GM06990 (cell line): ENCODE measurements at regions not wholly inside any gene's neighbourhood (a gene's known extent, or its start where the extent isn't known, plus 50 kb on each side); places are given as distances from the start of the nearest gene placed in this dataset.

ENCODE experiments used
- DNase-seq: peaks from one replicate; pipeline ENCODE4 v3.0.0-alpha.2; 2011; ENCODE audit not compliant: insufficient read length; ENCODE audit errors: extremely low read depth
- H3K27me3 ChIP-seq: replicated peaks from 2 replicates; pipeline ENCODE4 v1.6.0; 2011; ENCODE audit warnings: low read length; ENCODE audit not compliant: control insufficient read depth, insufficient read depth
- H3K36me3 ChIP-seq: 2 replicates; pipeline ENCODE4 v1.5.1; 2011; ENCODE audit warnings: low read length; ENCODE audit not compliant: control insufficient read depth, insufficient read depth
- H3K4me3 ChIP-seq: replicated peaks from 2 replicates; pipeline ENCODE4 v1.5.1; 2011; ENCODE audit warnings: low read depth, mild to moderate bottlenecking, control low read depth, low read length
- CTCF ChIP-seq: IDR thresholded peaks from 2 replicates; pipeline ENCODE4 v1.5.1; 2011; ENCODE audit warnings: low read length, control low read depth, mild to moderate bottlenecking, inconsistent platforms; ENCODE audit not compliant: insufficient read depth, poor library complexity, severe bottlenecking

DNA sequence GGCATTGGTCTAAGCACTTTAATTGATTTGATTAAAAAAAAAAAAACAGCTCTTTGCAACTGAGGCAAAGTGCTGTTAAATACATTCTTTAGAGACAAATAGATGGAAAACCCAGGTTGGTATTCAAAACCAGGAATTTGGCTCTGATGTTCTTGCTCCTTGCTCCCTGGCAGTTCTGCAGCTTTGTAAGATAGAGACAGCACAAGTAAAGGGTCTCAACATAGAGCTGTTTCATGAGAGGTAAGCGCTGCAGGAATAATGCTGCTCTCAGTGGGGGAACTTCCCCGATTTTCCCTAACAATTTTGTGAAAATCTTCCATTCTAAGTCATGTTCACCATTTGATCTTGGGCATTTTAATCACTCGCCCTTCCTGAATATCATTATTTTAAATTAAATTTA lies 479.5 kb upstream of the HS3ST1 start:
- Histone ChIP-seq H3K36me3 (no peaks in the 10 kb centered on the region), H3K4me3 (no peak overlapping the region), H3K27me3 (no peaks in the 10 kb centered on the region)
- no peak for DNase-seq
- no peak for TF ChIP-seq CTCF

DNA sequence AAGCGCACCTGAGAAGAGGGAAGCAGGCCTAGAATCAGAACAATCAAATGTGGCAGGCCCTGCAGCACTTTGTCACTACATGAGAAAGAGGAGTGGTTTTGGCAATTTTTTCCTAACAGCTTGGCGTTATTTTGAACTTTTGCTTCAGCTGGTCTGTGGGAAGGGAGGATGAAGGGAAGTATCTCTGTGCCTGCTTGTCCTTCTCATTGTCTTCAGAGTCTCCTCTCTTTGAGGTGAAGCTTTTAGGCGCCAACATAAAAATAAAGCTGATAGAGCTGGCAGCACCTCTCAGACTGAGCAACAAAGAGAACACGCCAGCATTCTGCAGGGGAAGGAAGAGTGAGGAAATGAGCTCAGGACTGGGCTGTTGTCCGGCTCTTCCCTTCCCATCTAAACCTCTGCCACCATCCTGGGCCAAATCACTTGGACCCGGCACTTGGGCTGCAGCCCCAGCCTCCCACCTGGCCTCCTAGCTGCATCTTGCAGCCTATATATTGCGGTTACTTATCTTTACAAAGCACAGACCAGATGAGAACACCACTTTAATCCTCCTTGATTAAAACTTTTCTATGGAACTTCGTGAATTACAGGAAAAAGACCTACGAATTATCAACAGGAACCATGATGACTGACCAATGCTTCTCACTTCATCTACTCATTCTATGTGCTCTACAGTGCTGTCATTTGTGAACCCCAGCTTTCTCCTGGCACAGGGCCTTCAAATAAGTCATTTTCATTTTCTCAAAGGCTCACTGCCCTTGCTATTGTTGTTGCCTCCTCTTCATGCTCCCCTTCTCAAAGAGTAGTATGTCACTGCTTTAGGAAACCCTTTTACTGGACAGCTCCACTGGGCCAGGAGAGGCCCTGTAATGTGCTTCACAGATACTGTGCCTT lies 476.4 kb upstream of the HS3ST1 start:
- no peak for DNase-seq
- no peak for TF ChIP-seq CTCF
- no peaks in the 10 kb centered on the region for H3K36me3 ChIP-seq
- no peak overlapping the region for H3K4me3 ChIP-seq
- no peaks in the 10 kb centered on the region for H3K27me3 ChIP-seq

GRCh38 chr4:11904117-11904535 lies 475.4 kb upstream of the HS3ST1 start:
- no peak for TF ChIP-seq CTCF
- no peaks in the 10 kb centered on the region for H3K36me3 ChIP-seq
- DNase-seq = no peak

DNA sequence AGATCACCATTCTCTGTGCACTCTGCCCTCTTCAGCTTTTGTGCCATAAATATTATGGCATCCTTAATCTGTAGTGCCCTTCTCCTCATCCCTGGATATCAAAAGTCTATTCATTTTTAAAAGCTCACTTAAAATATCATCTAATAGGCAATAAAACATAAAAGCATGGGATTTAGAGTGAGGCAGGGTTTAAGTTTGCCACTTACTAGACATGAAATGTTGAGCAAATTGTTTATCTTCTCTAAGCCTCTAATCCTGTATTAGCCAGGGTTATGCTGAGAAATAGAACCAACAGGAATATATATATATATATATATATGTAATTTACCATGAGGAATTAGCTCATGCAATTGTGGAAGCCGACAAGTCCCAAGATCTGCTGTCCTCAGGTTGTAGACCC lies 472.4 kb upstream of the HS3ST1 start:
- no peak overlapping the region for H3K4me3 ChIP-seq
- no peaks in the 10 kb centered on the region for H3K27me3 ChIP-seq
- no peaks in the 10 kb centered on the region for H3K36me3 ChIP-seq
- no peak for TF ChIP-seq CTCF
- DNase-seq = no peak

More at GRCh38 chr4:11904117-11904535, 475.4 kb upstream of the HS3ST1 start:
- no peaks in the 10 kb centered on the region for H3K27me3 ChIP-seq
- H3K4me3 ChIP-seq = no peak overlapping the region

DNA sequence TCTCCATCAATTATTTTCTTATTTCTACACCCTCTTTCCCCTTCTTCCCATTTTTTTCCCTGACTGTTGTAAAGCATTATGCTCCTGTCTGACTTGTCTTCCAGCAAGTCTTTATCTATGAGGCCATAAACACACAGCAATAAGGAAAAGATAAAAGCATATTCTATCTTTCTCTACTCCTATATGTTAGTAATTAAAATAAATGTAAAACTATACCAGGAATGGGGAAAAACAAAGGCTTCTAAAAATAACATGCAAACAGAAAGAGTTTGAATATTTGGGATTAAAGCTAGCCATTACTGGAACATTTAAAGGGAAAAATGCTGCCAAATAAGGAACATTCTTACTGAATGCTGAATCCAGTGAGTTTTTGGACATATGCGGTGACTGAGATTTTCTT lies 471.7 kb upstream of the HS3ST1 start:
- no peaks in the 10 kb centered on the region for H3K27me3 ChIP-seq
- no peaks in the 10 kb centered on the region for H3K36me3 ChIP-seq
- no peak overlapping the region for H3K4me3 ChIP-seq
- no peak for TF ChIP-seq CTCF
- no peak for DNase-seq

DNA sequence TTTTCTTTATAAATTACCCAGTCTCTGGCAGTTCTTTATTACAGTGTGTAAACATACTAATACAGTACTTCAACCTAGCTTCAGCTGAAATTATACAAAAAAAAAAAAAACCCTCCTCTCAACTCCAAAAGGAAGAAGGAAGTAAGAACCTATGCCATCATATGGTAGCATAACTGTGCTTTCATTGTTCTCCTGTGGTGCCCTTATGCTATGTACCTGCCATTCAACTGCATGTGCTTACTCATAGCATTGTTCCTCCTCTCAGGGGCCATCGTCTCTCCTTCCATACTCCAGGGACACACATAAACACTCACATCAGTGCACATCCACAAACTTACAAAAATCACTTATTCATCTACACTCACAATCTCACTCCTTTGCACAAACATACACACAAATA lies 470.1 kb upstream of the HS3ST1 start:
- Histone ChIP-seq H3K36me3 (no peaks in the 10 kb centered on the region), H3K4me3 (no peak overlapping the region), H3K27me3 (no peaks in the 10 kb centered on the region)
- no peak for DNase-seq
- TF ChIP-seq CTCF = no peak
